ENCODE measurements at regions not wholly inside any gene's neighbourhood (a gene's known extent, or its start where the extent isn't known, plus 50 kb on each side); places are given as distances from the start of the nearest gene placed in this dataset.

DNA sequence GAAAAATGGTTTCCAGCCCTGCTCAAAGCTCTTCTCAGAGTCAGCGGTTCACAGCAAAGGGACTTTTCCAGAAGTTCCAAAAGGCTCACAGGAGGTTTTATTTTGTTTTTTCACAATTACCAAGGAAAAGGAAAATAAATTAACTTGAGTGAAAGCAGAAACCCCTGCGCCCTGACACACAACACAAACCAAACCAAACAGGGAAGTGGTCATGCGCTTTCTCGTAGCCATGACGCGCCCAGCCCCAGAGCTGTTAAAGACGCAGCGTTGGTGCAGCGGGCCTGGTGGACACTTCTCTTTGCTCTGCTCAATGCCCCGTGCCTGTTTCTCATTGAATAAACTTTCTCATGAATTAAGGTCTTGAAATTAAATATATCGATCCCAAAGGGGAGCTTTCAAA, 134.4 kb upstream of the LYZL2 start:
- peak overlapping the region in 1 of 3 experiments; percentile 38 for H3K4me3 ChIP-seq (replicated peaks in 1 of 3; ENCODE audit: low read depth in 2 of 3, low read length in 3 of 3)
- Mint-ChIP-seq H3K4me3 (peak overlapping the region in 1 of 2 donors; percentile 83), H3K27me3 (ENCODE audit: low read depth in 3 of 3) (peaks cover 0 to 8% (median 2%) of the 10 kb centered on the region in 3 donors), H3K27ac (peak overlapping the region in 3 of 7 donors; percentile 68 to 70 (median 68)), H3K4me1 (peaks cover 11% of the 10 kb centered on the region), H3K9me3 (peaks cover 0 to 20% (median 15%) of the 10 kb centered on the region in 7 donors), H3K36me3 (no peaks in the 10 kb centered on the region)
- intact Hi-C loops (cut with micrococcal nuclease): no loop called here
- peak overlapping the region; percentile 51 for H3K4me2 ChIP-seq (replicated peaks; ENCODE audit: extremely low read depth, low read length, poor library complexity, severe bottlenecking)
- no peaks in the 10 kb centered on the region for H3K27me3 ChIP-seq (ENCODE audit: control insufficient read depth in 2 of 2, insufficient read depth in 2 of 2, low read length in 2 of 2)
- H2AFZ ChIP-seq (ENCODE audit: insufficient read depth, low read depth, low read length, poor library complexity, severe bottlenecking): peak overlapping the region; percentile 52
- 0% methylated on average over 3 of the region's 11 CpGs for WGBS (ENCODE audit: insufficient coverage)
- H3K9ac ChIP-seq (ENCODE audit: insufficient read depth, low read length, poor library complexity, severe bottlenecking): peak overlapping the region; percentile 5
- TF ChIP-seq, protein P1, sequence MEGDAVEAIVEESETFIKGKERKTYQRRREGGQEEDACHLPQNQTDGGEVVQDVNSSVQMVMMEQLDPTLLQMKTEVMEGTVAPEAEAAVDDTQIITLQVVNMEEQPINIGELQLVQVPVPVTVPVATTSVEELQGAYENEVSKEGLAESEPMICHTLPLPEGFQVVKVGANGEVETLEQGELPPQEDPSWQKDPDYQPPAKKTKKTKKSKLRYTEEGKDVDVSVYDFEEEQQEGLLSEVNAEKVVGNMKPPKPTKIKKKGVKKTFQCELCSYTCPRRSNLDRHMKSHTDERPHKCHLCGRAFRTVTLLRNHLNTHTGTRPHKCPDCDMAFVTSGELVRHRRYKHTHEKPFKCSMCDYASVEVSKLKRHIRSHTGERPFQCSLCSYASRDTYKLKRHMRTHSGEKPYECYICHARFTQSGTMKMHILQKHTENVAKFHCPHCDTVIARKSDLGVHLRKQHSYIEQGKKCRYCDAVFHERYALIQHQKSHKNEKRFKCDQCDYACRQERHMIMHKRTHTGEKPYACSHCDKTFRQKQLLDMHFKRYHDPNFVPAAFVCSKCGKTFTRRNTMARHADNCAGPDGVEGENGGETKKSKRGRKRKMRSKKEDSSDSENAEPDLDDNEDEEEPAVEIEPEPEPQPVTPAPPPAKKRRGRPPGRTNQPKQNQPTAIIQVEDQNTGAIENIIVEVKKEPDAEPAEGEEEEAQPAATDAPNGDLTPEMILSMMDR (IDR thresholded peaks at IDR 0.05): no peak
- no peaks in the 10 kb centered on the region for H3K36me3 ChIP-seq (replicated peaks in 1 of 2; ENCODE audit: control insufficient read depth in 1 of 2, insufficient read depth in 2 of 2, low read length in 2 of 2)
- no peaks in the 10 kb centered on the region for H4K20me1 ChIP-seq (ENCODE audit: insufficient read depth, low read length)
- H3K9me3 ChIP-seq (replicated peaks in 1 of 2; ENCODE audit: control insufficient read depth in 1 of 2, insufficient read depth in 1 of 2, low read length in 2 of 2): peaks cover 0 to 14% of the 10 kb centered on the region in 2 donors
- H3K27ac ChIP-seq (ENCODE audit: low read depth in 1 of 2, low read length in 2 of 2): no peak overlapping the region
- peak in 2 of 3 donors; percentile 17 to 36 for DNase-seq
- no peaks in the 10 kb centered on the region for H3K79me2 ChIP-seq (ENCODE audit: insufficient read depth, low read length)
- peaks cover 8 to 10% of the 10 kb centered on the region in 2 donors for H3K4me1 ChIP-seq (ENCODE audit: control insufficient read depth in 1 of 2, insufficient read depth in 2 of 2, low read length in 2 of 2)

DNA sequence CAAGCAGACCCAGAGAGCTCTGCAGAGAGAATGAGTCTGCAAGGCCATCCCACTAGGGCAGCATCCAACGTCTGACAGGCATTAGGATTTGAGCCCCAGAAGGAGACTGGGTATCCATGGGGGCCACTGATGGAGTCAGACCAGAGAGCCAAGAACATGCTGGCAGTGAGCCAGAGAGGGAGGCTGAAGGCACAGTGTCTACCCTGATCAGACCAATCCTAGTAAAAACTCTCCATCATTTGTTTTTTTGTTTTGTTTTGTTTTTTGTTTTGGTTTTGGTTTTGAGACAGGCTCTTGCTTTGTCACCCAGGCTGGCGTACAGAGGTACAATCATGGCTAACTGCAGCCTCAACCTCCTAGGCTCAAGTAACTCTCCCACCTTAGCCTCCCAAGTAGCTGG, 133.1 kb upstream of the LYZL2 start:
- DNase-seq: no peak
- no peaks in the 10 kb centered on the region for H3K27me3 ChIP-seq (ENCODE audit: control insufficient read depth in 2 of 2, insufficient read depth in 2 of 2, low read length in 2 of 2)
- H3K9ac ChIP-seq (ENCODE audit: insufficient read depth, low read length, poor library complexity, severe bottlenecking): no peak overlapping the region
- no peak overlapping the region for H3K27ac ChIP-seq (ENCODE audit: low read depth in 1 of 2, low read length in 2 of 2)
- H3K79me2 ChIP-seq (ENCODE audit: insufficient read depth, low read length): no peaks in the 10 kb centered on the region
- peaks cover 0 to 11% of the 10 kb centered on the region in 2 donors for H3K9me3 ChIP-seq (replicated peaks in 1 of 2; ENCODE audit: control insufficient read depth in 1 of 2, insufficient read depth in 1 of 2, low read length in 2 of 2)
- Mint-ChIP-seq H3K9me3 (peaks cover 0 to 10% (median 8%) of the 10 kb centered on the region in 7 donors), H3K4me1 (peaks cover 11% of the 10 kb centered on the region), H3K4me3 (no peak overlapping the region), H3K27me3 (ENCODE audit: low read depth in 3 of 3) (peaks cover 0 to 8% (median 2%) of the 10 kb centered on the region in 3 donors), H3K36me3 (no peaks in the 10 kb centered on the region), H3K27ac (peak overlapping the region in 1 of 7 donors; percentile 68)
- no peaks in the 10 kb centered on the region for H3K36me3 ChIP-seq (replicated peaks in 1 of 2; ENCODE audit: control insufficient read depth in 1 of 2, insufficient read depth in 2 of 2, low read length in 2 of 2)
- no peaks in the 10 kb centered on the region for H4K20me1 ChIP-seq (ENCODE audit: insufficient read depth, low read length)
- H3K4me1 ChIP-seq (ENCODE audit: control insufficient read depth in 1 of 2, insufficient read depth in 2 of 2, low read length in 2 of 2): peaks cover 8 to 10% of the 10 kb centered on the region in 2 donors
- H2AFZ ChIP-seq (ENCODE audit: insufficient read depth, low read depth, low read length, poor library complexity, severe bottlenecking): no peak overlapping the region
- intact Hi-C loops (cut with micrococcal nuclease): no loop called here
- no peak overlapping the region for H3K4me3 ChIP-seq (replicated peaks in 1 of 3; ENCODE audit: low read depth in 2 of 3, low read length in 3 of 3)
- 88% methylated on average over 1 of the region's 2 CpGs for WGBS (ENCODE audit: insufficient coverage)
- H3K4me2 ChIP-seq (replicated peaks; ENCODE audit: extremely low read depth, low read length, poor library complexity, severe bottlenecking): no peak overlapping the region
- TF ChIP-seq, protein P1 (IDR thresholded peaks at IDR 0.05): no peak

Data from CD14-positive monocyte (primary cell).